H9 (cell line): ENCODE measurements at regions not wholly inside any gene's neighbourhood (a gene's known extent, or its start where the extent isn't known, plus 50 kb on each side); places are given as distances from the start of the nearest gene placed in this dataset.

Experiments
- DNase-seq: peaks from one replicate; pipeline ENCODE4 v3.0.0-alpha.2; 2017
- H2AFZ ChIP-seq: one replicate; pipeline ENCODE4 v1.6.1; 2013; ENCODE audit warnings: mild to moderate bottlenecking, low read length, control low read depth, moderate library complexity
- H2AK5ac ChIP-seq: 2 replicates; pipeline ENCODE4 v1.6.1; 2013; ENCODE audit warnings: low read length, control low read depth, mixed read lengths; ENCODE audit not compliant: insufficient read length
- H2BK120ac ChIP-seq: one replicate; pipeline ENCODE4 v1.6.1; 2013; ENCODE audit warnings: low read depth, mild to moderate bottlenecking, low read length, control low read depth, inconsistent platforms; ENCODE audit not compliant: poor library complexity, severe bottlenecking
- H2BK12ac ChIP-seq: 2 replicates; pipeline ENCODE4 v1.6.1; 2013; ENCODE audit warnings: low read length, control low read depth, mixed read lengths, low read depth; ENCODE audit not compliant: insufficient read length
- H2BK15ac ChIP-seq: 2 replicates; pipeline ENCODE4 v1.6.1; 2013; ENCODE audit warnings: low read depth, low read length, control low read depth
- H2BK20ac ChIP-seq: one replicate; pipeline ENCODE4 v1.6.1; 2013; ENCODE audit warnings: low read depth, mild to moderate bottlenecking, low read length, control low read depth, inconsistent platforms; ENCODE audit not compliant: poor library complexity, severe bottlenecking
- H2BK5ac ChIP-seq: 2 replicates; pipeline ENCODE4 v1.6.1; 2013; ENCODE audit warnings: low read length, control low read depth, mixed read lengths; ENCODE audit not compliant: insufficient read length
- H3K14ac ChIP-seq: 2 replicates; pipeline ENCODE4 v1.6.1; 2013; ENCODE audit warnings: low read length, control low read depth; ENCODE audit not compliant: insufficient read depth
- H3K18ac ChIP-seq: 2 replicates; pipeline ENCODE4 v1.6.1; 2013; ENCODE audit warnings: low read depth, mild to moderate bottlenecking, mixed read lengths, low read length, control low read depth; ENCODE audit not compliant: insufficient read length
- H3K23ac ChIP-seq: 2 replicates; pipeline ENCODE4 v1.6.1; 2013; ENCODE audit warnings: low read length, control low read depth, mixed read lengths, low read depth; ENCODE audit not compliant: insufficient read length
- H3K23me2 ChIP-seq: 2 replicates; pipeline ENCODE4 v1.6.1; 2013; ENCODE audit warnings: low read depth, mild to moderate bottlenecking, mixed read lengths, low read length, control low read depth; ENCODE audit not compliant: insufficient read length, poor library complexity, severe bottlenecking
- H3K27ac ChIP-seq: 2 replicates; pipeline ENCODE4 v1.5.1; 2013; ENCODE audit warnings: low read length, control low read depth, mixed read lengths, low read depth; ENCODE audit not compliant: insufficient read length
- H3K27me3 ChIP-seq: 2 replicates; pipeline ENCODE4 v1.6.1; 2013; ENCODE audit warnings: low read length, control low read depth, inconsistent platforms; ENCODE audit not compliant: insufficient read depth
- H3K4ac ChIP-seq: 2 replicates; pipeline ENCODE4 v1.6.1; 2013; ENCODE audit warnings: low read depth, mild to moderate bottlenecking, control low read depth, inconsistent platforms, low read length, moderate library complexity
- H3K4me1 ChIP-seq: 2 replicates; pipeline ENCODE4 v1.6.1; 2013; ENCODE audit warnings: low read length, control low read depth, inconsistent platforms; ENCODE audit not compliant: insufficient read depth
- H3K4me2 ChIP-seq: 2 replicates; pipeline ENCODE4 v1.6.1; 2013; ENCODE audit warnings: low read length, control low read depth, mixed read lengths; ENCODE audit not compliant: insufficient read length, insufficient read depth
- H3K56ac ChIP-seq: 2 replicates; pipeline ENCODE4 v1.6.1; 2013; ENCODE audit warnings: low read depth, mild to moderate bottlenecking, mixed read lengths, low read length, control low read depth; ENCODE audit not compliant: insufficient read length
- H3K79me1 ChIP-seq: 2 replicates; pipeline ENCODE4 v1.6.1; 2013; ENCODE audit warnings: low read depth, mild to moderate bottlenecking, moderate library complexity, low read length, control low read depth, inconsistent platforms; ENCODE audit not compliant: insufficient read depth, poor library complexity, severe bottlenecking
- H3K79me2 ChIP-seq: 2 replicates; pipeline ENCODE4 v1.6.1; 2013; ENCODE audit warnings: low read length, control low read depth, inconsistent platforms; ENCODE audit not compliant: insufficient read depth
- H3K9ac ChIP-seq: 2 replicates; pipeline ENCODE4 v1.6.1; 2013; ENCODE audit warnings: low read length, control low read depth, mixed read lengths; ENCODE audit not compliant: insufficient read length; ENCODE audit errors: extremely low read depth
- H3K9me3 ChIP-seq: one replicate; pipeline ENCODE4 v1.6.1; 2013; ENCODE audit warnings: low read depth, low read length, inconsistent platforms; ENCODE audit not compliant: control insufficient read depth
- H3T11ph ChIP-seq: one replicate; pipeline ENCODE4 v1.6.1; 2013; ENCODE audit warnings: mild to moderate bottlenecking, low read length, control low read depth, inconsistent platforms
- H4K20me1 ChIP-seq: one replicate; pipeline ENCODE4 v1.6.1; 2013; ENCODE audit not compliant: control insufficient read depth, insufficient read length, insufficient read depth
- H4K5ac ChIP-seq: 2 replicates; pipeline ENCODE4 v1.6.1; 2013; ENCODE audit warnings: low read depth, mild to moderate bottlenecking, mixed read lengths, low read length, control low read depth; ENCODE audit not compliant: insufficient read length
- H4K8ac ChIP-seq: replicated peaks from 2 replicates; pipeline ENCODE4 v1.6.1; 2013; ENCODE audit warnings: low read length, control low read depth, mixed read lengths, low read depth; ENCODE audit not compliant: insufficient read length
- H4K91ac ChIP-seq: 2 replicates; pipeline ENCODE4 v1.6.1; 2013; ENCODE audit warnings: low read depth, mild to moderate bottlenecking, moderate library complexity, mixed read lengths, low read length, control low read depth; ENCODE audit not compliant: insufficient read length
- H3K27ac Mint-ChIP-seq, 3 experiments: 2 replicates in 2 of 3; 3 replicates in 1 of 3; pipeline ENCODE4 v1.8.0; 2020 to 2021; ENCODE audit warnings: mixed read lengths in 3 of 3, mild to moderate bottlenecking in 1 of 3, moderate library complexity in 1 of 3
- H3K27me3 Mint-ChIP-seq: 2 replicates; pipeline ENCODE4 v1.8.0; 2021; ENCODE audit warnings: low read depth, mild to moderate bottlenecking, moderate library complexity, mixed read lengths
- H3K36me3 Mint-ChIP-seq, 3 experiments: 2 replicates in 2 of 3; 3 replicates in 1 of 3; pipeline ENCODE4 v1.8.0; 2020 to 2021; ENCODE audit warnings: low read depth in 3 of 3, mixed read lengths in 3 of 3; ENCODE audit not compliant: insufficient read depth in 1 of 3
- H3K4me1 Mint-ChIP-seq, 2 experiments: 2 replicates each; pipeline ENCODE4 v1.8.0; 2020; ENCODE audit warnings: mixed read lengths in 2 of 2
- H3K4me3 Mint-ChIP-seq, 2 experiments: 2 replicates in 1 of 2; 3 replicates in 1 of 2; pipeline ENCODE4 v1.8.0; 2020 to 2021; ENCODE audit warnings: mild to moderate bottlenecking in 2 of 2, mixed read lengths in 2 of 2, moderate library complexity in 1 of 2
- H3K9me3 Mint-ChIP-seq, 2 experiments: 2 replicates in 1 of 2; 3 replicates in 1 of 2; pipeline ENCODE4 v1.8.0; 2020; ENCODE audit warnings: mild to moderate bottlenecking in 2 of 2, mixed read lengths in 2 of 2, moderate library complexity in 1 of 2
- CTCF ChIP-seq: fragments of 200-600 bp; sonication (generic); conservative IDR thresholded peaks from 3 replicates; pipeline ENCODE4 v1.8.0; 2021; ENCODE audit warnings: antibody characterized with exemption, mild to moderate bottlenecking
- WGBS: extraction: QIAGEN DNeasy Blood & Tissue Kit; methylation state at CpG from one replicate; pipeline ENCODE4 v1.1.7; 2013; ENCODE audit warnings: missing lambda C conversion rate, low lambda C conversion rate, mixed read lengths; ENCODE audit not compliant: insufficient read length; ENCODE audit errors: extremely low coverage; 5-methylcytosine and 5-hydroxymethylcytosine counted together

GRCh38 chr10:78576276-78576675, 492.5 kb upstream of the ZMIZ1 start:
- Histone ChIP-seq H3K14ac (no peak overlapping the region), H4K5ac (no peak overlapping the region), H3K23me2 (no peaks in the 10 kb centered on the region), H3T11ph (no peak overlapping the region), H4K91ac (no peak overlapping the region), H2BK120ac (no peak overlapping the region), H3K9me3 (no peaks in the 10 kb centered on the region), H3K27me3 (no peaks in the 10 kb centered on the region), H2BK12ac (no peak overlapping the region), H3K9ac (no peak overlapping the region), H3K79me1 (no peaks in the 10 kb centered on the region), H3K79me2 (no peaks in the 10 kb centered on the region), H2BK5ac (no peak overlapping the region), H4K8ac (no peak overlapping the region), H3K4me2 (no peak overlapping the region), H2BK20ac (no peak overlapping the region), H4K20me1 (no peaks in the 10 kb centered on the region), H3K56ac (no peak overlapping the region), H2AK5ac (no peak overlapping the region), H3K18ac (no peak overlapping the region), H3K23ac (no peak overlapping the region), H2AFZ (no peak overlapping the region), H3K4ac (no peak overlapping the region), H2BK15ac (no peak overlapping the region), H3K27ac (no peak overlapping the region), H3K4me1 (no peaks in the 10 kb centered on the region)
- H3K27ac Mint-ChIP-seq: no peak overlapping the region
- no peak for DNase-seq
- H3K27me3 Mint-ChIP-seq: peaks cover 2% of the 10 kb centered on the region
- H3K4me3 Mint-ChIP-seq: no peak overlapping the region
- no peaks in the 10 kb centered on the region for H3K9me3 Mint-ChIP-seq
- WGBS: no CpG with 5 or more reads among the region's 5 CpGs
- TF ChIP-seq CTCF: no peak
- H3K36me3 Mint-ChIP-seq: no peaks in the 10 kb centered on the region
- peaks cover 4 to 12% of the 10 kb centered on the region in 2 experiments; a peak in 3 of 4 replicates for H3K4me1 Mint-ChIP-seq
